HUES6 (cell line): ENCODE measurements at regions not wholly inside any gene's neighbourhood (a gene's known extent, or its start where the extent isn't known, plus 50 kb on each side); places are given as distances from the start of the nearest gene placed in this dataset.

Experiments used
- H3K27ac ChIP-seq: 2 replicates; pipeline ENCODE4 v1.7.0; 2013; ENCODE audit warnings: low read depth, mild to moderate bottlenecking, low read length, inconsistent platforms
- H3K27me3 ChIP-seq: 2 replicates; pipeline ENCODE4 v1.6.1; 2013; ENCODE audit warnings: low read length; ENCODE audit not compliant: control insufficient read depth, insufficient read depth
- H3K36me3 ChIP-seq: 2 replicates; pipeline ENCODE4 v1.6.1; 2013; ENCODE audit warnings: low read length; ENCODE audit not compliant: control insufficient read depth, insufficient read depth
- H3K4me1 ChIP-seq: 2 replicates; pipeline ENCODE4 v1.6.1; 2013; ENCODE audit warnings: low read length; ENCODE audit not compliant: control insufficient read depth, insufficient read depth
- H3K4me3 ChIP-seq: 2 replicates; pipeline ENCODE4 v1.5.1; 2013; ENCODE audit warnings: low read depth, low read length
- H3K9ac ChIP-seq: one replicate; pipeline ENCODE4 v1.6.1; 2013; ENCODE audit warnings: mild to moderate bottlenecking, low read length
- H3K9me3 ChIP-seq: 2 replicates; pipeline ENCODE4 v1.6.1; 2013; ENCODE audit warnings: low read depth, low read length; ENCODE audit not compliant: control insufficient read depth, insufficient read depth

DNA sequence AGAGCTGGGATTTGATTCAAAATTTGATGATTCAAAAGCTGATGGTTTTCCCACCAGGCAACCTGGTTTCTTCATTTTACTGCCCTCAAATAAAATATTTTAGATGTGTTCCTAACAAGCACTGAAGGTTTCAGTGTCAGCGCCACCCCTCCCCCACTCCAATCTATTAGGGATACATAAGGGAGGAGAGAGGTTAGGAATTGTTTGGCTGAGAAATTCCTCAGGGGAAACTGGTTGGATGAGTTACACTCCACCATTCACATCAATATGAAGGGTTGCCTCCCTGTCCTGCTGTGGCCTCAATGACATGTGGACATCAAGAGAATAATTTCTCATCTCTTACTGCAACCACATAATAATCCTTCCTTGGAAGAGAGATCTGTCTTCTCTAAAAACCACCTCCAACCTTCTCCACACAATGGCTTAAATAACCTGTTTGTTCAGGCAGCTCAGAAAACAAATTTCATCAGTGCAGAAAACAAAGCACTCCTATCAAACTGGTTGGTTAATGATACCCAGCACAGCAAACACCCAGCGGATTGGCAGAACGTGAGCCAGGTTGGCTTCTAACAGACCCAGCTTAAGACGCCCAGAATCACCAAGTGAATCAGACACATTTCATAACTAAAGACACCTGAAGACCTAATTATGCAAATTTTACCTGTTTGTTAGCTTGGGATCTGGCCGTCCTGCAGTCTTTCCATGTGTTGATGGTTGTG lies 136.0 kb upstream of the SGK1 start:
- Histone ChIP-seq H3K36me3 (no peaks in the 10 kb centered on the region), H3K4me3 (no peak overlapping the region), H3K4me1 (peaks cover 13% of the 10 kb centered on the region), H3K27me3 (no peaks in the 10 kb centered on the region), H3K9ac (no peak overlapping the region), H3K27ac (no peak overlapping the region), H3K9me3 (peaks cover 4% of the 10 kb centered on the region)

DNA sequence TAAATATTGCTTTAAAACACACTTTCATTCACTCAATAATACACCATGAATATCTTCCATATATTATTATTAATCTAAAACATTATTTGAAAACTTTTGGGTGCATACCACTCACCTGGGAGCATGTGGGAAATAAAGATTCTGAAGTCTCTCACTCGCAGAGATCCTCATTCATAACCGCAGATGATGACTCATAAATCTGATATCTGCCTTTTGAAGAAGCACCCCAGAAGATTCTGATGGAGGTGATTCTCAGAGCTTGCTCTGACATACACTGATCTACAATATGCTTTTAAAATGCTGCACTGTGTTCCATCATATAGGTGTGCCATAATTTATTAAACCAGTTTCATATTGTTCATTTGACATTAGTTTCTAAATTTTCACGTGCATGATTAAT lies 135.0 kb upstream of the SGK1 start:
- Histone ChIP-seq H3K27ac (no peak overlapping the region), H3K27me3 (no peaks in the 10 kb centered on the region), H3K4me1 (peaks cover 13% of the 10 kb centered on the region), H3K36me3 (no peaks in the 10 kb centered on the region), H3K9ac (no peak overlapping the region), H3K4me3 (no peak overlapping the region), H3K9me3 (peaks cover 4% of the 10 kb centered on the region)

DNA sequence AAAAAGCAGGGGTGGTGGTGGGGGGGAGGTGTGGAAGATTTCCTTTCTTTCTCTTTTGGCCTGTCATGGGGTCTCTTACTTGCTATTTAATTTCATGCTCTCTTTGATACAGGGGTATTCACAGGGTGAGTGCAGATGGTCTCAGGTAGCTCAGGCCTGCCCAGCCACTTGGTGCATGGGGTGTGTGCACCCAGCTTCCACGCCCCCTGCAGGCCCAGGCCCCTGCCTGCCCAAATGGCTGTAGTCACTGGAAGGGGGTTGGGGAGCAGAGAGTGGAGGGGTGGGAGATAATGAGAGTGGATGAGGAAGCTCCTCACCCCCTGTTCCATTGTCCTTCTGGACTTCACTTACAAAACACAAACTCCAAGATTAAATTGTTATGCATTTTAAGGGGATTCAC lies 133.6 kb upstream of the SGK1 start:
- H3K4me3 ChIP-seq = no peak overlapping the region
- peaks cover 4% of the 10 kb centered on the region for H3K9me3 ChIP-seq
- H3K36me3 ChIP-seq = no peaks in the 10 kb centered on the region
- no peaks in the 10 kb centered on the region for H3K27me3 ChIP-seq
- H3K9ac ChIP-seq = no peak overlapping the region
- no peak overlapping the region for H3K27ac ChIP-seq
- H3K4me1 ChIP-seq = peaks cover 13% of the 10 kb centered on the region

DNA sequence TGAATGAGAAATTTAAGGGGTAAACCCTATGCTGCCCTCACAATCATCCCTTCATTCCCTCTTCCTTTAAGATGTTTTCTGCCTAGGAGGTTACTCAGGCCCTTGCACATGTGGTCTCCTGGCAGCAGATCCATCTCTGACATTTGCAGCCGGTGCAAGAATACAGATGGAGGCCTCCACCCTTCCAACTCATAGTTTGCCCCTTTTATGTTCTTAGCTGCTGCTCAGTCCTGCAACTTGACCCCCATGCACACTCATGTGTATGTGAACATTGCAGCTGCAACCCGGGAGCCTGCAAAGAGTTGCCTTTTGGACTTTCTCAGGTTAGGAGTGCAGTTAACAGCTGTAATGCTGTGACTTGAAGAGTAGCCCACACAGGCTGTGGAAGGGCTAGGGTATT lies 131.9 kb upstream of the SGK1 start:
- no peak overlapping the region for H3K27ac ChIP-seq

DNA sequence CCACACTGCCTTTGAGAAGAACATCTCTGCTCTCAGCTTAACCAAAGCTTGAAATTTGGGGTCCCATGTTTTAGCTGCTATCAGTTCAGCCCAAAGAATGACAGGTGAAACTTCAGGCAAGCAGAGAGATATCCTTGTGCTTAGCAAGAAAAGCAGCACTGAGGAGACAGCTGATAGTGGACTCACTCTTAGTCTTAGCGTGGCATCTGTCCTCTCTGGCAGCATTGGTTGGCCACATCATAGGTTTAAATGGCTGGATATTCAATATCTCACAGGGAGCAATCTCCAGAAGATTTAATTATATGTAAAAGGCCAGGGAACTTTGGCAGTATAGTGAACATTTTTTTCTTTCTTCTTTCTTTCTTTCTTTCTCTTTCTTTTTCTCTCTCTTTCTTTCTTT lies 131.1 kb upstream of the SGK1 start:
- H3K9ac ChIP-seq = no peak overlapping the region
- no peak overlapping the region for H3K4me3 ChIP-seq
- H3K36me3 ChIP-seq = no peaks in the 10 kb centered on the region
- H3K4me1 ChIP-seq = peaks cover 6% of the 10 kb centered on the region
- peaks cover 4% of the 10 kb centered on the region for H3K9me3 ChIP-seq
- H3K27me3 ChIP-seq = no peaks in the 10 kb centered on the region
- no peak overlapping the region for H3K27ac ChIP-seq

More for the DNA sequence above, 131.9 kb upstream of the SGK1 start:
- Histone ChIP-seq H3K4me1 (peaks cover 13% of the 10 kb centered on the region), H3K9me3 (peaks cover 4% of the 10 kb centered on the region), H3K36me3 (no peaks in the 10 kb centered on the region), H3K4me3 (no peak overlapping the region), H3K27me3 (no peaks in the 10 kb centered on the region), H3K9ac (no peak overlapping the region)

DNA sequence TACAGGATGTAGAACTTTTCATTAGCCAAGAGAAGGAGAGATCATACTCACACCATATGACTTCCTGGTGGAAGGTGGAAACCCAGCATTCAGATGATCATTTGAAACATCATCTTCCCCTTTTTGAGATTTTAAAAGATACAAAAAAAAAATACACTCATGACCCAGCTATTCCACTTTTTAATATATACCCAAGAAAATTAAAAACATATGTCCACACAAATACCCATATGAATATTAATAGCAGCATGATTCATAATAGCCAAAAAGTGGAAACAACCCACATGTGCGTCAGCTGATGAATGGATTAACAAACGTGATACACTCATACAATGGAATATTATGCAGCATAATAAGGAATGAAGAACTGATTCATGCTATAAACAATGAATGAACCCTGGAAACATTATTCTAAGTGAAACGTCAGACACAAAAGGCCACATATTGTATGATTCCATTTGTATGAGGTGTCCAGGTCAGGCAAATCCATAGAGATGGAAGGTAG lies 130.0 kb upstream of the SGK1 start:
- Histone ChIP-seq H3K27me3 (no peaks in the 10 kb centered on the region), H3K4me3 (no peak overlapping the region), H3K36me3 (no peaks in the 10 kb centered on the region), H3K9ac (no peak overlapping the region), H3K27ac (no peak overlapping the region), H3K9me3 (peaks cover 4% of the 10 kb centered on the region), H3K4me1 (no peaks in the 10 kb centered on the region)

DNA sequence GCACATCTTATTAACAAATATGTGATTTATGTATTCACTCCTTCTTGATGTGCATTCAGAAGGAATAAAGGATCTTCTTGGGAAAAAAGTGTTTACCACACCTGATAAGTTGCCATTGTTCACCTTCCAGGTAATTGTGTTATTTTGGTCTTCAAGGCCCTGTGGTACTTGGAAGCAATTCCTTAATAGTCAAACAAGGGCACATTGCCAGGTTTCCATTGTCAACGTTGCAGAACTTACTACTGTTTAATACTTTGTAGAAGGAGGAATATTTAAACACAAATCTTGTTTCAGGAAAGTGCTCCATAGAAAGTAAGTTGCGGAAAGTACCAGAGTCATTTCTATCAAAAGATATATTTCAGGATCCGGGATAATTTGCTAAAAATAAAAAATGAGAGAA lies 129.5 kb upstream of the SGK1 start:
- Histone ChIP-seq H3K36me3 (no peaks in the 10 kb centered on the region), H3K27me3 (no peaks in the 10 kb centered on the region), H3K27ac (no peak overlapping the region), H3K9me3 (peaks cover 4% of the 10 kb centered on the region), H3K9ac (no peak overlapping the region), H3K4me1 (no peaks in the 10 kb centered on the region), H3K4me3 (no peak overlapping the region)

DNA sequence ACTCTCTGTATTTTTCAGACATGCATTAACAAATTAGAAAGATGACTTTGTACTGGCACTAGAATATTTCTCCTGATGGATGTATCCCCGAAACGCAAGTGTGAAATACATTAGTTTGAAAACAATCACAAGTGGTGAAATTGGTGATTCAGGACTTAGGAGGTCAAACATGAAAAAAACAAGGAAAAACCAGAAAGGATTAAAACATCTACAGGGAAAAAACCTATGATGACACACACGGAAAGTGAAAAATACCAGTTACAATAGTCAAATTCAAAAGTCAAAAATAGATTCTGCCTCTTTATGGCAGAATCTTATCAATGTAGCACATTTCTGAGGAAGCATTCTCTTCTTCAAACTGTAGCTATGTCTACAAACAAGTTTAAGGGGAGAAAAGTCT lies 129.0 kb upstream of the SGK1 start:
- Histone ChIP-seq H3K9me3 (peaks cover under 1% of the 10 kb centered on the region; the same call in 1 of the 2 replicates), H3K9ac (no peak overlapping the region), H3K4me3 (no peak overlapping the region), H3K36me3 (no peaks in the 10 kb centered on the region), H3K4me1 (no peaks in the 10 kb centered on the region), H3K27me3 (no peaks in the 10 kb centered on the region), H3K27ac (no peak overlapping the region)

DNA sequence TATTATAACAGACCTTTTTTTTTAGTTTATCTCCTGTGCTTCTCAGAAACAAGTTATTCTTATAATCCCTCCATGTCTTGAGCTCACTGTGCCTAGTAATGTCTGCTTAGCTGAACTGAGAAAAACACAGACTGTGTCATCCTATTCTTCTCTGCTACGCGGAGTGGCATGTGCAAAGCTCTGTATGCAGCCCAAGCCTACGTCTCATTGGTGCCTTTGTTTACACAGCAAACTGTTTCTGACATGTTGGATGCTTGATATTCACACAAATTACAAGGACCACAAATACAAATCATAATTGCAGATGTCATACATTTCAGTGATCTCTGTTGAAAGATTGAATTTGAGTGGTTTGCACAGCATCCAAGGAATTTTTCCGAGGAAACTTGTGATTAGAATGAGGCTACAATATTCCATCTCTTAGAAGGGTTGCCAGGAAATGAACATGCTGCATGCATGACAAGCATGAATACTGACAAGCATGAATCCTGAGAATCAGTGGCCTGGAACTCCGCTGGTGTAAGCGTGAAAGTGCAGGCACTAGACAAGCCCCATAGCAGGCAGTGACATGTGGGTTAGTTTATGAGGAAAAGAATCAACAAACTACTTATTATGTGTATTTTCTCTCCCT lies 128.4 kb upstream of the SGK1 start:
- Histone ChIP-seq H3K4me3 (no peak overlapping the region), H3K9ac (no peak overlapping the region), H3K36me3 (no peaks in the 10 kb centered on the region), H3K27me3 (no peaks in the 10 kb centered on the region), H3K9me3 (no peaks in the 10 kb centered on the region), H3K4me1 (no peaks in the 10 kb centered on the region), H3K27ac (no peak overlapping the region)

DNA sequence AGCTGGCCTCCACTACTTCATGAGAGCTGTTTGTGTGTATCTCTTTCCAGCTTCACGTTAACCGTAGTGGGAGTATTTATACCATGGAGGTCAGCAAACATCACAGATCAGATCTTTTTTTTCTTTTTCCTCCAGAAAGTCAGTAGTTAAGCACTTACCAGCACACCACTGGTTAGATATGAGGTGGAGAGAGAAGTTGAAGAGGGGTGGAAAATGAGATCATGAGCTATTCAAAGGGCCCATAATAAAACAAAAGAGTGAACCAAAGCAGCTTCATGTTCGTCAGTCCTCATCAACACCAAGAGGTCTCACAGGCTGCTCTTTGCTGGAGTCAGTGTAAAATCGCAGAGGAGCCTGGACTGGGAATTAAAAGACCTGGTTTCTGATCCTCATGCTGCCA lies 125.1 kb upstream of the SGK1 start:
- Histone ChIP-seq H3K9ac (no peak overlapping the region), H3K27me3 (no peaks in the 10 kb centered on the region), H3K4me3 (no peak overlapping the region), H3K36me3 (no peaks in the 10 kb centered on the region), H3K9me3 (no peaks in the 10 kb centered on the region), H3K4me1 (no peaks in the 10 kb centered on the region), H3K27ac (no peak overlapping the region)

DNA sequence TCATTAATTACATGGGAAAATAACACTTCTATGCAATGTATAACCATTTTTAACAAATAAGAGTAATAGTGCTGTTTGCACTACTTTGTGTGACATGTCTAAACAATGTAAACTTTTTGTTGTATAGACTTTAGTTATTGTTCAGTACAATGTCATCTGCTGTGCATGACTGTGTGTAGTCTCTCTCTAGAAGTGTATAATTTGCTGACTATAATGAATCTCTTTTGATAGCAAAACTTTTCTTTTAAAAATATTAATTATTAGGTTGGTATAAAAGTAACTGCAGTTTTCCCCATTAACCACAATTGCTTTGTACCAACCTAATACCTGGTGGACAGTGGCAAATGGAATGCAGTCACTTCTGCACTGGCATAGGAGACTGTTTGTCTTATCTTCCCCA lies 124.2 kb upstream of the SGK1 start:
- no peaks in the 10 kb centered on the region for H3K4me1 ChIP-seq
- H3K36me3 ChIP-seq = no peaks in the 10 kb centered on the region
- no peak overlapping the region for H3K9ac ChIP-seq
- H3K4me3 ChIP-seq = no peak overlapping the region
- no peak overlapping the region for H3K27ac ChIP-seq
- H3K9me3 ChIP-seq = no peaks in the 10 kb centered on the region
- H3K27me3 ChIP-seq = no peaks in the 10 kb centered on the region
